ENCODE measurements at regions not wholly inside any gene's neighbourhood (a gene's known extent, or its start where the extent isn't known, plus 50 kb on each side); places are given as distances from the start of the nearest gene placed in this dataset.

DNA sequence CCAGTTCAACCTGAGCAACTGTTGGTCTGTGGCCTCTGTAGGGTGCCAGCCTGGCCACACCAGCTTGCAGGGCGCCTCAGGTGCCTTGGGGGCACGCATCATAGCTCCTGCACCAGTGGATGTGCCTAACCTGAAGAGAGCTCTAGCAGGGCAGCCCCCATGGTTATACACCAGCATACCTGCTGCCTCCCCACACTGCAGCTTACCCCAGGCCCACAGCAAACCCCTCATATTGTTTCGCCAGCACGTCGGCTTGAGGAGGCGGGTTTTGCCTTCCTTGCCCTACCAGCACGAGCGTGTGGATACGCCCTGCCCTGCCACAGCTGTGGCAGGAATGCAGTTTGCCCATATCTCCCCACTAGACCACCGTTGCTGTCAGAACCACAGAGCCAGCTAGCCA is 435.9 kb downstream of the SLCO4C1 start:
- no peaks in the 10 kb centered on the region for H3K79me2 ChIP-seq (ENCODE audit: control insufficient read depth, insufficient read depth, low read length)
- peaks cover 2% of the 10 kb centered on the region for H3K9me3 ChIP-seq (replicated peaks; ENCODE audit: control insufficient read depth, insufficient read depth, low read length)
- H3K36me3 ChIP-seq (ENCODE audit: control insufficient read depth in 2 of 2, extremely low read depth in 1 of 2, insufficient read depth in 2 of 2, low read length in 2 of 2) = no peaks in the 10 kb centered on the region
- no peak overlapping the region for H3K4me2 ChIP-seq (ENCODE audit: insufficient read depth, low read length)
- no peak overlapping the region for H3K4me3 ChIP-seq (replicated peaks in 1 of 3; ENCODE audit: insufficient read depth in 1 of 3, low read depth in 1 of 3, low read length in 3 of 3)
- TF ChIP-seq GATA2 (IDR thresholded peaks at IDR 0.05; ENCODE audit: insufficient read depth, insufficient read length, low read depth, low read length) (no peak), JUN (IDR thresholded peaks at IDR 0.05; ENCODE audit: borderline replicate concordance, insufficient read depth, insufficient read length, low read depth) (no peak), EZH2 (IDR thresholded peaks at IDR 0.05; ENCODE audit: borderline replicate concordance, low read depth, low read length, severe bottlenecking) (no peak), MYC (IDR thresholded peaks at IDR 0.05; ENCODE audit: low read depth, low read length) (no peak), POLR2A (IDR thresholded peaks at IDR 0.05; ENCODE audit: low read depth, low read length) (no peak), POLR2AphosphoS5 (IDR thresholded peaks at IDR 0.05; ENCODE audit: insufficient read depth, low read depth, low read length) (no peak), MAX (IDR thresholded peaks at IDR 0.05; ENCODE audit: insufficient read depth, insufficient read length) (no peak), FOS (IDR thresholded peaks at IDR 0.05; ENCODE audit: borderline replicate concordance, insufficient read depth, low read length) (no peak)
- TF ChIP-seq, protein P1, sequence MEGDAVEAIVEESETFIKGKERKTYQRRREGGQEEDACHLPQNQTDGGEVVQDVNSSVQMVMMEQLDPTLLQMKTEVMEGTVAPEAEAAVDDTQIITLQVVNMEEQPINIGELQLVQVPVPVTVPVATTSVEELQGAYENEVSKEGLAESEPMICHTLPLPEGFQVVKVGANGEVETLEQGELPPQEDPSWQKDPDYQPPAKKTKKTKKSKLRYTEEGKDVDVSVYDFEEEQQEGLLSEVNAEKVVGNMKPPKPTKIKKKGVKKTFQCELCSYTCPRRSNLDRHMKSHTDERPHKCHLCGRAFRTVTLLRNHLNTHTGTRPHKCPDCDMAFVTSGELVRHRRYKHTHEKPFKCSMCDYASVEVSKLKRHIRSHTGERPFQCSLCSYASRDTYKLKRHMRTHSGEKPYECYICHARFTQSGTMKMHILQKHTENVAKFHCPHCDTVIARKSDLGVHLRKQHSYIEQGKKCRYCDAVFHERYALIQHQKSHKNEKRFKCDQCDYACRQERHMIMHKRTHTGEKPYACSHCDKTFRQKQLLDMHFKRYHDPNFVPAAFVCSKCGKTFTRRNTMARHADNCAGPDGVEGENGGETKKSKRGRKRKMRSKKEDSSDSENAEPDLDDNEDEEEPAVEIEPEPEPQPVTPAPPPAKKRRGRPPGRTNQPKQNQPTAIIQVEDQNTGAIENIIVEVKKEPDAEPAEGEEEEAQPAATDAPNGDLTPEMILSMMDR (IDR thresholded peaks at IDR 0.05; ENCODE audit: extremely low read depth in 1 of 2, insufficient read depth in 1 of 2, low read depth in 1 of 2, low read length in 2 of 2) = no peak
- CTCF ChIA-PET = no interaction called here
- no TSS peak for BruUV-seq (replicated peaks)
- no peaks in the 10 kb centered on the region for H3K4me1 ChIP-seq (ENCODE audit: control insufficient read depth, extremely low read depth, insufficient read depth, low read length)
- no peak overlapping the region for H2AFZ ChIP-seq (ENCODE audit: low read depth, low read length)
- no peak overlapping the region for H3K9ac ChIP-seq (replicated peaks; ENCODE audit: extremely low read depth, insufficient read depth, low read length)
- dilution Hi-C loops (cut with MboI; ENCODE audit: extremely low pct_ligation_motif_present, low sequenced_read_pairs) = no loop called here
- DNase-seq (ENCODE audit: low read depth, low spot score) (no peak), FAIRE-seq (no peak)
- H3K9me1 ChIP-seq (replicated peaks; ENCODE audit: control insufficient read depth, extremely low read depth, insufficient read depth, low read length) = no peaks in the 10 kb centered on the region
- no peaks in the 10 kb centered on the region for H4K20me1 ChIP-seq (replicated peaks; ENCODE audit: control insufficient read depth, extremely low read depth, insufficient read depth, low read length)
- no peak overlapping the region for H3K27ac ChIP-seq (ENCODE audit: insufficient read depth, low read depth, low read length)
- POLR2A ChIA-PET = no interaction called here
- intact Hi-C loops (cut with micrococcal nuclease) = no loop called here
- no peaks in the 10 kb centered on the region for H3K27me3 ChIP-seq (ENCODE audit: control insufficient read depth in 2 of 2, insufficient read depth in 2 of 2, low read length in 2 of 2)
